H1 (cell line): ENCODE measurements at regions not wholly inside any gene's neighbourhood (a gene's known extent, or its start where the extent isn't known, plus 50 kb on each side); places are given as distances from the start of the nearest gene placed in this dataset.

Experiments used
- CBX8 ChIP-seq: fragments of 300-800, 300-1000 bp; sonication (generic); IDR thresholded peaks from 2 replicates; pipeline ENCODE4 v1.7.1; 2016; ENCODE audit warnings: low read depth, low read length, borderline replicate concordance
- RNF2 ChIP-seq: fragments of 200-900, 300-1000 bp; sonication (generic); IDR thresholded peaks from 2 replicates; pipeline ENCODE4 v1.7.1; 2016; ENCODE audit warnings: borderline replicate concordance, low read depth, mild to moderate bottlenecking, antibody characterized with exemption, low read length; ENCODE audit not compliant: poor library complexity, severe bottlenecking; ENCODE audit errors: missing control alignments
- SP2 ChIP-seq: IDR thresholded peaks from 2 replicates; pipeline ENCODE4 v1.6.1; 2012; ENCODE audit warnings: mild to moderate bottlenecking, low read length, inconsistent platforms
- TBP ChIP-seq: IDR thresholded peaks from 2 replicates; pipeline ENCODE4 v1.6.1; 2011; ENCODE audit warnings: low read depth, low read length, improper control_type of control experiment
- TCF12 ChIP-seq: IDR thresholded peaks from 2 replicates; pipeline ENCODE4 v1.6.1; 2011; ENCODE audit warnings: low read depth, mild to moderate bottlenecking, low read length
- TF ChIP-seq, protein P1 (sequence below): fragments of 300-600 bp; sonication (generic); IDR thresholded peaks from 2 replicates; pipeline ENCODE4 v1.7.1; 2012; ENCODE audit warnings: low read length, moderate library complexity, mild to moderate bottlenecking, inconsistent platforms; ENCODE audit not compliant: insufficient replicate concordance
- TF ChIP-seq, protein P2 (sequence below): IDR thresholded peaks from 2 replicates; pipeline ENCODE4 v1.6.1; 2011; ENCODE audit warnings: low read length, improper control_type of control experiment
- TF ChIP-seq, protein P3 (sequence below): IDR thresholded peaks from 2 replicates; pipeline ENCODE4 v1.6.1; 2012; ENCODE audit warnings: inconsistent platforms

DNA sequence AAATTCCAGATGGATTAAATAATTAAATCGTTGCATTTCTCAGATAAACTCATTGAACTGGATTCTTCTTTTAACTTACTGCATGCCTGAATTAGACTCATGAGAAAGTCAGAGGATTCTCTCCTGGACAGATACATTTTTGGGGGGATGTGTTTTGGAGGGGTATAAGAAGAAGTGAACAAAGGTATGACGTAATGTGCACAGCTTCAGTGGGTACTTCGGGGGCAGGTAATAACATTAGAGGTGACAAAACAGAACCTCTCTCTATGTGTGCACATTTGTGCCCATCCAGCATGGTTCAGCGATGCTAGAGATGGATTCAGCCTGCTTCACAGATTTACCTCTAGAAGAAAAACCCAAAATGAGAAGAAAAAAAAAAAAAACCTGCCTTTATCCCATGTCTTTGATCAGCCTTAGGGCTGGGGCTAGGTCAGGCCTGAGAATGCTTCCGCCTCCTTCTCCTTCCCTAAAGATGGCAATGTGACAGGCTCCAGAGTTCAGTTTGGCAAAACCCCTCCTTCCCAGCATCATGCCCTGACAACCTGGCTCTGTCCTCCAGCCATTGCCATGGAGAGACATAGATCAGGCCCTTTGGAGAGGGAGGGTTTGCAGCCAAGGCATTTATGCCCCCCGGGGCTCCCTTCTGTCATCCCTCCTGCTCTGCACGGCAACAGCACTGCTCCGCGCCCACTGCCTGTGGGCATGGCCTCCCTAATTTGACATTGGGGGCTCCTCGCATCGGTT is 166.7 kb downstream of the KCNA5 start (continued):
- TF ChIP-seq, protein P1, sequence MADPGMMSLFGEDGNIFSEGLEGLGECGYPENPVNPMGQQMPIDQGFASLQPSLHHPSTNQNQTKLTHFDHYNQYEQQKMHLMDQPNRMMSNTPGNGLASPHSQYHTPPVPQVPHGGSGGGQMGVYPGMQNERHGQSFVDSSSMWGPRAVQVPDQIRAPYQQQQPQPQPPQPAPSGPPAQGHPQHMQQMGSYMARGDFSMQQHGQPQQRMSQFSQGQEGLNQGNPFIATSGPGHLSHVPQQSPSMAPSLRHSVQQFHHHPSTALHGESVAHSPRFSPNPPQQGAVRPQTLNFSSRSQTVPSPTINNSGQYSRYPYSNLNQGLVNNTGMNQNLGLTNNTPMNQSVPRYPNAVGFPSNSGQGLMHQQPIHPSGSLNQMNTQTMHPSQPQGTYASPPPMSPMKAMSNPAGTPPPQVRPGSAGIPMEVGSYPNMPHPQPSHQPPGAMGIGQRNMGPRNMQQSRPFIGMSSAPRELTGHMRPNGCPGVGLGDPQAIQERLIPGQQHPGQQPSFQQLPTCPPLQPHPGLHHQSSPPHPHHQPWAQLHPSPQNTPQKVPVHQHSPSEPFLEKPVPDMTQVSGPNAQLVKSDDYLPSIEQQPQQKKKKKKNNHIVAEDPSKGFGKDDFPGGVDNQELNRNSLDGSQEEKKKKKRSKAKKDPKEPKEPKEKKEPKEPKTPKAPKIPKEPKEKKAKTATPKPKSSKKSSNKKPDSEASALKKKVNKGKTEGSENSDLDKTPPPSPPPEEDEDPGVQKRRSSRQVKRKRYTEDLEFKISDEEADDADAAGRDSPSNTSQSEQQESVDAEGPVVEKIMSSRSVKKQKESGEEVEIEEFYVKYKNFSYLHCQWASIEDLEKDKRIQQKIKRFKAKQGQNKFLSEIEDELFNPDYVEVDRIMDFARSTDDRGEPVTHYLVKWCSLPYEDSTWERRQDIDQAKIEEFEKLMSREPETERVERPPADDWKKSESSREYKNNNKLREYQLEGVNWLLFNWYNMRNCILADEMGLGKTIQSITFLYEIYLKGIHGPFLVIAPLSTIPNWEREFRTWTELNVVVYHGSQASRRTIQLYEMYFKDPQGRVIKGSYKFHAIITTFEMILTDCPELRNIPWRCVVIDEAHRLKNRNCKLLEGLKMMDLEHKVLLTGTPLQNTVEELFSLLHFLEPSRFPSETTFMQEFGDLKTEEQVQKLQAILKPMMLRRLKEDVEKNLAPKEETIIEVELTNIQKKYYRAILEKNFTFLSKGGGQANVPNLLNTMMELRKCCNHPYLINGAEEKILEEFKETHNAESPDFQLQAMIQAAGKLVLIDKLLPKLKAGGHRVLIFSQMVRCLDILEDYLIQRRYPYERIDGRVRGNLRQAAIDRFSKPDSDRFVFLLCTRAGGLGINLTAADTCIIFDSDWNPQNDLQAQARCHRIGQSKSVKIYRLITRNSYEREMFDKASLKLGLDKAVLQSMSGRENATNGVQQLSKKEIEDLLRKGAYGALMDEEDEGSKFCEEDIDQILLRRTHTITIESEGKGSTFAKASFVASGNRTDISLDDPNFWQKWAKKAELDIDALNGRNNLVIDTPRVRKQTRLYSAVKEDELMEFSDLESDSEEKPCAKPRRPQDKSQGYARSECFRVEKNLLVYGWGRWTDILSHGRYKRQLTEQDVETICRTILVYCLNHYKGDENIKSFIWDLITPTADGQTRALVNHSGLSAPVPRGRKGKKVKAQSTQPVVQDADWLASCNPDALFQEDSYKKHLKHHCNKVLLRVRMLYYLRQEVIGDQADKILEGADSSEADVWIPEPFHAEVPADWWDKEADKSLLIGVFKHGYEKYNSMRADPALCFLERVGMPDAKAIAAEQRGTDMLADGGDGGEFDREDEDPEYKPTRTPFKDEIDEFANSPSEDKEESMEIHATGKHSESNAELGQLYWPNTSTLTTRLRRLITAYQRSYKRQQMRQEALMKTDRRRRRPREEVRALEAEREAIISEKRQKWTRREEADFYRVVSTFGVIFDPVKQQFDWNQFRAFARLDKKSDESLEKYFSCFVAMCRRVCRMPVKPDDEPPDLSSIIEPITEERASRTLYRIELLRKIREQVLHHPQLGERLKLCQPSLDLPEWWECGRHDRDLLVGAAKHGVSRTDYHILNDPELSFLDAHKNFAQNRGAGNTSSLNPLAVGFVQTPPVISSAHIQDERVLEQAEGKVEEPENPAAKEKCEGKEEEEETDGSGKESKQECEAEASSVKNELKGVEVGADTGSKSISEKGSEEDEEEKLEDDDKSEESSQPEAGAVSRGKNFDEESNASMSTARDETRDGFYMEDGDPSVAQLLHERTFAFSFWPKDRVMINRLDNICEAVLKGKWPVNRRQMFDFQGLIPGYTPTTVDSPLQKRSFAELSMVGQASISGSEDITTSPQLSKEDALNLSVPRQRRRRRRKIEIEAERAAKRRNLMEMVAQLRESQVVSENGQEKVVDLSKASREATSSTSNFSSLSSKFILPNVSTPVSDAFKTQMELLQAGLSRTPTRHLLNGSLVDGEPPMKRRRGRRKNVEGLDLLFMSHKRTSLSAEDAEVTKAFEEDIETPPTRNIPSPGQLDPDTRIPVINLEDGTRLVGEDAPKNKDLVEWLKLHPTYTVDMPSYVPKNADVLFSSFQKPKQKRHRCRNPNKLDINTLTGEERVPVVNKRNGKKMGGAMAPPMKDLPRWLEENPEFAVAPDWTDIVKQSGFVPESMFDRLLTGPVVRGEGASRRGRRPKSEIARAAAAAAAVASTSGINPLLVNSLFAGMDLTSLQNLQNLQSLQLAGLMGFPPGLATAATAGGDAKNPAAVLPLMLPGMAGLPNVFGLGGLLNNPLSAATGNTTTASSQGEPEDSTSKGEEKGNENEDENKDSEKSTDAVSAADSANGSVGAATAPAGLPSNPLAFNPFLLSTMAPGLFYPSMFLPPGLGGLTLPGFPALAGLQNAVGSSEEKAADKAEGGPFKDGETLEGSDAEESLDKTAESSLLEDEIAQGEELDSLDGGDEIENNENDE = no peak
- TF ChIP-seq SP2 (no peak), RNF2 (no peak), TCF12 (no peak), TBP (no peak), CBX8 (no peak)
- TF ChIP-seq, protein P2, sequence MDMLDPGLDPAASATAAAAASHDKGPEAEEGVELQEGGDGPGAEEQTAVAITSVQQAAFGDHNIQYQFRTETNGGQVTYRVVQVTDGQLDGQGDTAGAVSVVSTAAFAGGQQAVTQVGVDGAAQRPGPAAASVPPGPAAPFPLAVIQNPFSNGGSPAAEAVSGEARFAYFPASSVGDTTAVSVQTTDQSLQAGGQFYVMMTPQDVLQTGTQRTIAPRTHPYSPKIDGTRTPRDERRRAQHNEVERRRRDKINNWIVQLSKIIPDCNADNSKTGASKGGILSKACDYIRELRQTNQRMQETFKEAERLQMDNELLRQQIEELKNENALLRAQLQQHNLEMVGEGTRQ = no peak
- TF ChIP-seq, protein P3, sequence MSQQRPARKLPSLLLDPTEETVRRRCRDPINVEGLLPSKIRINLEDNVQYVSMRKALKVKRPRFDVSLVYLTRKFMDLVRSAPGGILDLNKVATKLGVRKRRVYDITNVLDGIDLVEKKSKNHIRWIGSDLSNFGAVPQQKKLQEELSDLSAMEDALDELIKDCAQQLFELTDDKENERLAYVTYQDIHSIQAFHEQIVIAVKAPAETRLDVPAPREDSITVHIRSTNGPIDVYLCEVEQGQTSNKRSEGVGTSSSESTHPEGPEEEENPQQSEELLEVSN = no peak
